ENCODE measurements at regions not wholly inside any gene's neighbourhood (a gene's known extent, or its start where the extent isn't known, plus 50 kb on each side); places are given as distances from the start of the nearest gene placed in this dataset.

DNA sequence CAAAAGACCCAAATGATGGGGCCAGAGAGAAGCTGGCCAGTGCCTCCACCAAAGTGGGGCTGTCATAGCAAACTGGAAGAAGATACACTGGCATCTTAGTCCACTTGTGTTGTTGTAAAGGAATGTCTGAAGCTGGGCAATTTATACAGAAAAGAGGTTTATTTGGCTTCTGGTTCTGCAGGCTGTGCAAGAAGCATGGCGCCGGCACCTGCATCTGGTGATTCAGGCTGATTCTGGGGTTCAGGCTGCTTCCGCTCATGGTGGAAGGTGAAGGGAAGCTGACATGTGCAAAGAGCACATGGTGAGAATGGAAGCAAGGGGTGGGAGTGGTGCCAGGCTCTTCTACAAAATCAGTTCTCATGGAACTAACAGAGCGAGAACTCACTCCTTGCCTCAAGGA lies 135.9 kb upstream of the TWIST2 start:
- no peak for DNase-seq
- Histone ChIP-seq H3K36me3 (replicated peaks; ENCODE audit: insufficient read depth, low read length) (no peaks in the 10 kb centered on the region), H3K9ac (ENCODE audit: low read length) (no peak overlapping the region)

DNA sequence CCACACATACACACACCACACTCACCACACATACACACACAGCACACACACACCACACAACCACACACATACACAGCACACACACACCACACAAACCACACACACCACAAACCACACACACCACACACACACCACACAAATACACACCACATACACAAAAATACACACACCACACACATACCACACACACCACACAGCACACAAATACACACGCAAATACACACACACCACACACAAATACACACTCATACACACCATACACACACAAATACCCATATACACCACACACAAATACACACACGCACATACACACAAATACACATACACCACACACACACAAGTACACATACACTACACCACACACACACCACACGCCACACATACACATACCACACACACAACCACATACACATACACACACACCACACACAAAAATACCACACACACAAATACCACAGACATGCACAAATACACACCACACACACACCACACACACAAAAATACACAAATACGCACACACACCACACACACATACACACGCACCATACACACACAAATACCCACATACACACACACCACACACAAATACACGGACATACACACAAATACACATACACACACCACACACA lies 134.6 kb upstream of the TWIST2 start:
- H3K9me3 ChIP-seq (replicated peaks; ENCODE audit: insufficient read depth, low read length) = no peaks in the 10 kb centered on the region
- H3K36me3 ChIP-seq (replicated peaks; ENCODE audit: insufficient read depth, low read length) = no peaks in the 10 kb centered on the region
- no peak for TF ChIP-seq EZH2 (optimal IDR thresholded peaks at IDR 0.05; ENCODE audit: low read depth, low read length)
- TF ChIP-seq EZH2phosphoT487 (IDR thresholded peaks at IDR 0.05; ENCODE audit: low read length) = no peak
- no peak overlapping the region for H3K9ac ChIP-seq (ENCODE audit: low read length)
- H4K20me1 ChIP-seq (ENCODE audit: insufficient read depth, low read length) = no peaks in the 10 kb centered on the region
- no peaks in the 10 kb centered on the region for H3K27me3 ChIP-seq (replicated peaks; ENCODE audit: insufficient read depth, low read length)
- no peak for DNase-seq
- H3K27ac ChIP-seq (ENCODE audit: low read length) = no peak overlapping the region
- no peaks in the 10 kb centered on the region for H3K4me1 ChIP-seq (ENCODE audit: low read length)
- H3K9me2 ChIP-seq (replicated peaks; ENCODE audit: insufficient read depth, low read length) = no peaks in the 10 kb centered on the region
- H3K4me2 ChIP-seq (ENCODE audit: low read depth, low read length) = no peak overlapping the region
- H3K4me3 ChIP-seq (ENCODE audit: low read length) = no peak overlapping the region
- H2AFZ ChIP-seq (ENCODE audit: low read length) = no peak overlapping the region
- H3F3A ChIP-seq (ENCODE audit: insufficient read depth, low read length) = no peaks in the 10 kb centered on the region
- H3K79me2 ChIP-seq (ENCODE audit: low read length) = no peaks in the 10 kb centered on the region

More for the DNA sequence above, 135.9 kb upstream of the TWIST2 start:
- Histone ChIP-seq H3F3A (ENCODE audit: insufficient read depth, low read length) (no peaks in the 10 kb centered on the region), H3K79me2 (ENCODE audit: low read length) (no peaks in the 10 kb centered on the region), H3K27me3 (replicated peaks; ENCODE audit: insufficient read depth, low read length) (no peaks in the 10 kb centered on the region), H3K27ac (ENCODE audit: low read length) (no peak overlapping the region), H3K9me2 (replicated peaks; ENCODE audit: insufficient read depth, low read length) (no peaks in the 10 kb centered on the region), H3K9me3 (replicated peaks; ENCODE audit: insufficient read depth, low read length) (no peaks in the 10 kb centered on the region), H3K4me3 (ENCODE audit: low read length) (no peak overlapping the region), H4K20me1 (ENCODE audit: insufficient read depth, low read length) (no peaks in the 10 kb centered on the region), H2AFZ (ENCODE audit: low read length) (no peak overlapping the region), H3K4me2 (ENCODE audit: low read depth, low read length) (no peak overlapping the region), H3K4me1 (ENCODE audit: low read length) (no peaks in the 10 kb centered on the region)
- TF ChIP-seq EZH2 (optimal IDR thresholded peaks at IDR 0.05; ENCODE audit: low read depth, low read length) (no peak), EZH2phosphoT487 (IDR thresholded peaks at IDR 0.05; ENCODE audit: low read length) (no peak)
- TF ChIP-seq, protein P1, sequence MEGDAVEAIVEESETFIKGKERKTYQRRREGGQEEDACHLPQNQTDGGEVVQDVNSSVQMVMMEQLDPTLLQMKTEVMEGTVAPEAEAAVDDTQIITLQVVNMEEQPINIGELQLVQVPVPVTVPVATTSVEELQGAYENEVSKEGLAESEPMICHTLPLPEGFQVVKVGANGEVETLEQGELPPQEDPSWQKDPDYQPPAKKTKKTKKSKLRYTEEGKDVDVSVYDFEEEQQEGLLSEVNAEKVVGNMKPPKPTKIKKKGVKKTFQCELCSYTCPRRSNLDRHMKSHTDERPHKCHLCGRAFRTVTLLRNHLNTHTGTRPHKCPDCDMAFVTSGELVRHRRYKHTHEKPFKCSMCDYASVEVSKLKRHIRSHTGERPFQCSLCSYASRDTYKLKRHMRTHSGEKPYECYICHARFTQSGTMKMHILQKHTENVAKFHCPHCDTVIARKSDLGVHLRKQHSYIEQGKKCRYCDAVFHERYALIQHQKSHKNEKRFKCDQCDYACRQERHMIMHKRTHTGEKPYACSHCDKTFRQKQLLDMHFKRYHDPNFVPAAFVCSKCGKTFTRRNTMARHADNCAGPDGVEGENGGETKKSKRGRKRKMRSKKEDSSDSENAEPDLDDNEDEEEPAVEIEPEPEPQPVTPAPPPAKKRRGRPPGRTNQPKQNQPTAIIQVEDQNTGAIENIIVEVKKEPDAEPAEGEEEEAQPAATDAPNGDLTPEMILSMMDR (IDR thresholded peaks at IDR 0.05; ENCODE audit: low read length) = no peak

DNA sequence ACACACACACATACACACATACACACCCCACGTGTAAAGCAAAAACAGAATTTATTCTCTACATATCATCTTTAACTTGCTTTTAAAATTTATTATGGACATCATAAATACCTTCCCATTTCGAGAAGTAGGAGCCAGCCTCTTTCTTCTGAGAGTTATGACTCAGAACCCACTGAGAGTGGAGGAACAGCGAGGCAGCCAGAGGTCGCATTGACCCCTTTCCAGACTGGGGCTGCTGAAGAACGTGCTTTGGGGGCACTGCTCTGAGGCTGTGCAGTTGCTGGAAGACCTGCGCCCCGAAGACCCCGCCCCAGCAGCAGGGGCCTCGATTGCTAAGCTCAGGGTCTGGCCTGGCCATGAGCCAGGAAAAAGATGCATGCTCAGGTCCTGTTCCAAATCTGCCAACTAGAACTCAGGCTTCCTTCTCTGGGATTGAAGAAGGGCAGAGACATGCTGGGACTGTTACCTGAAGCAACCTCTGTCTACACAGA lies 133.8 kb upstream of the TWIST2 start:
- H3K79me2 ChIP-seq (ENCODE audit: low read length) = no peaks in the 10 kb centered on the region
- H3K9me3 ChIP-seq (replicated peaks; ENCODE audit: insufficient read depth, low read length) = no peaks in the 10 kb centered on the region
- no peaks in the 10 kb centered on the region for H3K9me2 ChIP-seq (replicated peaks; ENCODE audit: insufficient read depth, low read length)
- H3F3A ChIP-seq (ENCODE audit: insufficient read depth, low read length) = no peaks in the 10 kb centered on the region
- H2AFZ ChIP-seq (ENCODE audit: low read length) = no peak overlapping the region
- H3K4me1 ChIP-seq (ENCODE audit: low read length) = no peaks in the 10 kb centered on the region
- no peaks in the 10 kb centered on the region for H3K36me3 ChIP-seq (replicated peaks; ENCODE audit: insufficient read depth, low read length)
- no peak overlapping the region for H3K9ac ChIP-seq (ENCODE audit: low read length)
- no peak overlapping the region for H3K4me2 ChIP-seq (ENCODE audit: low read depth, low read length)
- H3K27me3 ChIP-seq (replicated peaks; ENCODE audit: insufficient read depth, low read length) = no peaks in the 10 kb centered on the region
- H4K20me1 ChIP-seq (ENCODE audit: insufficient read depth, low read length) = no peaks in the 10 kb centered on the region
- DNase-seq = no peak
- H3K4me3 ChIP-seq (ENCODE audit: low read length) = no peak overlapping the region
- no peak overlapping the region for H3K27ac ChIP-seq (ENCODE audit: low read length)
- TF ChIP-seq, protein P1 (IDR thresholded peaks at IDR 0.05; ENCODE audit: low read length) = no peak
- TF ChIP-seq EZH2phosphoT487 (IDR thresholded peaks at IDR 0.05; ENCODE audit: low read length) (no peak), EZH2 (optimal IDR thresholded peaks at IDR 0.05; ENCODE audit: low read depth, low read length) (no peak)

DNA sequence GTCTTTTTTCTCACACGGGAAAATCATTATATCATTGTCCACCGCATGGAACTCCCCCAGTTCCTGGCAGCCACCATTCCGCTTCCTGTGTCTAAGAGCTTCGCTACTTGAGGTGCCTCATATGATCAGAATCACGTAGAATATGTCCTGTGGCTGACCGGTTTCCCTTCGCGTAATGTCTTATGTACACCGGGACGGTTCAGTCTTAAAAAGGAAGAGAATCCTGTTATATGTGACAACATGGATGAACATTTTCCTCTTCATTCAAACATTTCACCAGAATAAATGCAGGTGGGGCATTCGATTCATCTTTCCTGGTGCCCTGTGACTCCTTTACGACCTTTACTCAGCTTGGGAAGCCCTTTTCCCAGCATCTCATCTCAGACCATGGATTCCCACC lies 131.7 kb upstream of the TWIST2 start:
- H3K27ac ChIP-seq (ENCODE audit: low read length) = no peak overlapping the region
- H3K9ac ChIP-seq (ENCODE audit: low read length) = no peak overlapping the region
- H3F3A ChIP-seq (ENCODE audit: insufficient read depth, low read length) = no peaks in the 10 kb centered on the region
- no peak overlapping the region for H3K4me3 ChIP-seq (ENCODE audit: low read length)
- H3K4me2 ChIP-seq (ENCODE audit: low read depth, low read length) = no peak overlapping the region
- H3K9me2 ChIP-seq (replicated peaks; ENCODE audit: insufficient read depth, low read length) = no peaks in the 10 kb centered on the region
- no peaks in the 10 kb centered on the region for H3K79me2 ChIP-seq (ENCODE audit: low read length)
- TF ChIP-seq EZH2phosphoT487 (IDR thresholded peaks at IDR 0.05; ENCODE audit: low read length) = no peak
- TF ChIP-seq, protein P1 (IDR thresholded peaks at IDR 0.05; ENCODE audit: low read length) = no peak
- no peak for TF ChIP-seq EZH2 (optimal IDR thresholded peaks at IDR 0.05; ENCODE audit: low read depth, low read length)
- no peak overlapping the region for H2AFZ ChIP-seq (ENCODE audit: low read length)
- no peaks in the 10 kb centered on the region for H3K9me3 ChIP-seq (replicated peaks; ENCODE audit: insufficient read depth, low read length)
- no peaks in the 10 kb centered on the region for H3K4me1 ChIP-seq (ENCODE audit: low read length)
- H4K20me1 ChIP-seq (ENCODE audit: insufficient read depth, low read length) = no peaks in the 10 kb centered on the region
- H3K36me3 ChIP-seq (replicated peaks; ENCODE audit: insufficient read depth, low read length) = no peaks in the 10 kb centered on the region
- no peak for DNase-seq
- H3K27me3 ChIP-seq (replicated peaks; ENCODE audit: insufficient read depth, low read length) = no peaks in the 10 kb centered on the region; the same call in 1 of the 2 replicates
